IPS-NIHi7 (cell line): ENCODE measurements at regions not wholly inside any gene's neighbourhood (a gene's known extent, or its start where the extent isn't known, plus 50 kb on each side); places are given as distances from the start of the nearest gene placed in this dataset.
A peak's percentile ranks its signal among the peaks of the same experiment; 100 is the strongest.

Experiments used
- DNase-seq: peaks from one replicate; pipeline ENCODE4 v3.0.0; 2012; ENCODE audit warnings: mixed read lengths; ENCODE audit errors: extremely low spot score

DNA sequence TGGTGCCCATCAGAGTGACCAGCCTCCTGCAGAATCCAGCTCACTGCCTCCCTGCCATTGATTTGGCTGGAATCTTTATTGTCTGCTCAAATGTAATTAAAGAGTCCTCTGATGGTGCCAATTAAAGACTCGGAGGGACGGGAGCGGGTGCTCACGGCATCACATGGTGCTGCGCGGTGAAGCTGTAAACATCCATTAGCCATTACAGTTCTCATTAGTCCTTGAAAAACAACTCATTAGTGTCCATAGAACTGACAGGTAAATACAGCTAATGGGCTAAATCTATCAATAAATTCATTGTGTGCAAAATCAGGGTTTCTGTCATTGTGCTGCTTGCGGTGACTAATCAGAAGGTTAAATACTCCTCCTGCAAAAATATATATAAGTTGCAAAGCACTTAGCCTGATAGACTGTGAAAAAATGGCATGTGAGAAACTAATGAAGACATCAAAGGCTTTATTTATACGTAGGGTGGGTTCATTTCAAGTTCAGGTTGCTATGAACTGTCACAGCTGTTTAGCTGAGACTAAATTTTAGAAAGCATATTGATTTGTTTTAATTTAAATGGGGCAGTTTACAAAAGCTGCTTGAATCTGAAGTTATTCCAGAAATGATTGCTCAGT is 289.8 kb upstream of the POU3F1 start:
- DNase-seq, result no peak

GRCh38 chr1:38334930-38335592 is 288.5 kb upstream of the POU3F1 start:
- no peak for DNase-seq

DNA sequence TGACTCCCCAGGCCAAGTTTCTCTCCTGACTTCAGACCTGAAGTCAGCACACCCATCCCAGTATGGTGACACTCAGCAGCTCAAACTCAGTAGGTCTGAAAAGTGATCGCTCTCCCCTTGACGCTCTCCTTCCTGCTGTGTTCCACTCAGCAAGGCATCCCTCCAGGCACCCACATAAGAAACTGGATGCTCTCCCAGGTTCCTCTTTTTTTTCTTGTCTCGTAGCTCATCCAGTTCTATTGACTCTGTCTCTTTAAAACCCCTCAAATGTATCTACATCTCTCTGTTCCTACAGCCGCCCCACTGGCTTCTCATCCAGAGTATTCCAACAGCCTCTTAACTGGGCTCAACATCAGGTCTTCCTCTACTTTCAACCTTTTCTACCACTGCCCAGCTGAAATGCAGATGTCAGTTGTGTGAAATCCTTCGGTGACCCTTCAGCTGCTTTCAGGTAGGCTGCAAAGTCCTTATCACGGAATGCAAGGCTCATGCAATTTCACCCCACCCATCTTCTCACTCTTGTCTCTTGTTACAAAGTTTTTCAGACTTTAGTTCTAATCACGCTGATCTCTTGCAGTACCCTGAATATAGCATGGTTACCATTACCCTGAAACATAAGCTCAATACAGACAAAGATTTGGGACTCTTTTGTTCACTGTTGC is 286.2 kb upstream of the POU3F1 start:
- no peak for DNase-seq

DNA sequence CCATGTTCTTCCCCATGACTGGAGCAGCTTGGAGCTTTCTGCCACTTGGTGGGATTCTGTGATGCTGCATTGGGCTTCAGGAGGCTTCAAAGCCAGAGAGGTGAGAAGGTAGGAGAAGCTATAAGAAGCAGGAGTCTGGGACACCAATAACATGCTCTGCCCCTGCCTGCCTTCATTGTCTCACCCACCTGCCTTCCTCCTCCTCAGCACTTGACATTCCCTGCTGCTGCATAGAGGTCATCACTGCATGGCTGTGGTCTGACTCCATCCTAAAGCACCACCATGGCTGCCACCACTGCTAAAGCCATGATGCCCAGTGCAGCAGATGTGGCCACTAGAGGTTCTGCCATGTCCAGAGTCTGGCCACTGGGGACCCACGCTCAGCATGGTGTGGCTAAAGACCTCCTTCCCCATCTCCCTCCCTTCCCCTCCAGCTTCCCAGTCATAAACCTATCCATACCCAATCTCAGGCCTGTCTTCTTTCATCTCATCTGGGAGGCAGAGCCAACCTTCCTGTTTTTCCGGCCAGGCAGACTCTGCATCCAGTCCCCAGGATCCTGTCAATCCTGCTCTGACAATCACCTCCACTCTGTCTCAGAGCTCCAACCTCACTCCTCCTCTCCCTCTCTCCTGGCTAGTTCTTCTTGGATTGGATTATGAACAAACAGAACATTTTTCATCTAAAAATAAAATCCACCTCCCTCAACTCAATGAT is 285.1 kb upstream of the POU3F1 start:
- no peak for DNase-seq

DNA sequence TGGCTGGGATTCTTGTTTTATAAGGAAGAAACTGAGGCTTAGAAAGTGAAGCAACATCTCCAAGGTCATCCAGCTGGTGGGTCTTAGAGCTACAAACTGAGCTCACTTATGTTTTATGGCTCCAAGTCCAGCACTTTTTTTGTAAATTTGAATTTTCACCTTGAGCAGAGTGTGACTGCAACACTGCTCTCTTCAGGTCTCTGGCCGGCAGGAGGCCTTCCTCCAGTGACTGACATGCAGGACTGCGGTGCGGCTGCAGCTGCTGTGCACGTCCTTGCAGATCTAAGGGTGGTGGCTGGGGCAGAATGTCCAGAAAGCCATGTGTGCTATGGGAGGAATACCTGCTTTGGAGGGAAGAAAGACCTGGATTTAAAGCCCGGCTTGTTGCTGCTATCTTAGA is 284.2 kb upstream of the POU3F1 start:
- no peak for DNase-seq

DNA sequence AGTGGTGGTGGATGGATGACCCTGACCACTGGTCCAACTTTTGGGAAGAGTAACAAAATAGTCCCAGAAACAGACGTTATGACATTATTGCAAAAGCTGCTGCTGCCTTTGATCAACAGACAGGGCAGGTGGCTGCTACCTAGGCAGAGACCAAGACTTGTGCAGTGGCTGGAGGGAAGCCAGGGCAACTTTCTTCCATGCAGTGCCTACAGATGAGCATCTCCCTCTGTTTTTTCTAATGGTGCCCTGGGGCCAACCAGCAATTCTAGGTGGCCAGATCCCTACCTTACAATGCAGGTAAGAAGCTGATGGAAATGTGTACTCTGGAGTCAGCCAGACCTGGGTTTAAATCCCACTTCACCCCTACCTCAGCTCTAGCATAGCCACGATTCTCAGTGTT is 283.1 kb upstream of the POU3F1 start:
- peak; percentile 7 for DNase-seq

DNA sequence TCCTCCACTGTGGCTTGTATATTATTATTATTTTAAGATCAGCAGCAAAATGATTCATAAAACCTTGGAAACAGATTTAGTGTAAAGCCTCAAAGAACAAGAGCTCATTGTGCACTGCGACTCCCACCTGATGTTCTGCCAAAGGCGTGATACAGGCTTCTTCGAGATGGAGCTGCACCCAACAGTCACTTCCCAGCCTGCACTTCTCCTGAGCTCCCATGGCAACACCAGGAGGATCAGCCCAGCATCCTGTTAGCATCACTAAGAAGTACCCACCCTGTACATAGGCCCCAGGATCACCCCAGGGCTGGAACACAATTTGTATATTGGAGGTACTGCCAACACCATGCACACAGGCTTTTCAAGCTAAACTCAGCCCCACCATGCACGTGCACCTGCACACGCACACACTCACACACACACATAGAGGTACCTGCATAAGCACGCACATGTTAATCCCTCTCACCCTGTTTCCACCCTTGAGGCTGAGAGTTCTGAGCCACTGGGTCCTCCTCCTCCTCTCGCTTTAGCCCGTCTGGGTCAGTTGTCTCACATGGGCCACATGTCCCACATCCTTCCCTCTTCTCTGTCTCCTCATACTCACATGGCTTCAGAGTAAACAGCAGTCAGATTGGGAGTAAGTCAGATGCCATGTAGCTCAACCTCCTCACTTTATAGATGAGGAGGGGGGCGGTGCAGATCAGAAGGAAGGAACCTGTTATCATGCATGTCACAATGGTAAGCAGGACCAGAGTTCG is 281.9 kb upstream of the POU3F1 start:
- DNase-seq, result no peak

DNA sequence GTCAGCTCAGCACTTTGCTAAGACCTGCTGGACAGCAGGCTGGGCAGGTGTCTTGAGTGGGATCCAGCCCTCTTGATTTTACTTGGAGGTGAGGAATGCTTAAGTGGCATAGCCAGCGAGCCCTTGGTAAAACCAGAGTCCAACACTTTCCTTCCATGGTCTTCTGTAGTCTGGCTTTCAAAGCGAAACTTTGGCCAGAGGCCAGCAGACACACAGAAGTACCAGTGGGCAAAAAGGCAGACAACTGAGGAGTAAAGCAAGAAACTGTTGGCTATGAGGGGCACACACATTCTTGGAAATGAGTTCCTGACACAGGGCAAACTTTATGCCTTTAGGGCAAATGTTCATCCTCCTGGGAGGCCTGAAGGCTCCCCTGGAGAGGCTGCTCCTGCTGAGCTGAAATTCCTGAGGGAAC is 281.0 kb upstream of the POU3F1 start:
- DNase-seq, result no peak

GRCh38 chr1:38326856-38327255 is 280.3 kb upstream of the POU3F1 start:
- DNase-seq, result no peak

DNA sequence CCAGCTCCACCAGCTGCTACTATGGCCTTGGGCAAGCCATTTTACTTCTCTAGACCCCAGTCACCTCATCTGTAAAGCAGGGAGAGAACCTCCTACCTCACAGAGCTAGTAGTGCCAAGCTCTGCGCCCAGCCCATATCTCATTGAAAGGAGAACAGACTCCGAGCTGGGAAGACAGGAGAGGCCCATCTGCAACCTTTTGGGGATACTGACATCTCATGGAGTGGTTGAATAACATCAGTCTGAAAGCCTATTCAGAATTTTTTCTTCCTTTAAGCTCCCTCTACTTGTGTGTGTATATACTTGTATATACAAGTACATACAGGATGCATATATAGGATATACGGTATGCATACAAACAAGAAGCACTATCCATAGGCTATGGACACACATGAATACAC is 279.5 kb upstream of the POU3F1 start:
- no peak for DNase-seq

DNA sequence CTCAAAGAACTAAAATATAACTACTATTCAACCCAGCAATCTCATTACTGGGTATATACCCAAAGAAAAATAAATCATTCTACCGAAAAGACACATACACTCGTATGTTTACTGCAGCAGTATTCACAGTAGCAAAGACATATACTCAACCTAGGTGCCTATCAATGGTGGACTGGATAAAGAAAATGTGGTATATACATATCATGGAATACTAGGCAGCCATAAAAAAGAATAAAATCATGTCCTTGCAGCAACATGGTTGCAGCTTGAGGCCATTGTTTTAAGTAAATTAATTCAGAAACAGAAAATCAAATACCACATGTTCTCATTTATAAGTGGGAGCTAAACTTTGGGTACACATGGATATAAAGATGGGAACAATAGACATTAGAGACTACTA is 266.2 kb upstream of the POU3F1 start:
- DNase-seq, result no peak

- DNase-seq, result no peak
These were observed 263.5 kb upstream of the POU3F1 start for GRCh38 chr1:38310079-38310478.

DNA sequence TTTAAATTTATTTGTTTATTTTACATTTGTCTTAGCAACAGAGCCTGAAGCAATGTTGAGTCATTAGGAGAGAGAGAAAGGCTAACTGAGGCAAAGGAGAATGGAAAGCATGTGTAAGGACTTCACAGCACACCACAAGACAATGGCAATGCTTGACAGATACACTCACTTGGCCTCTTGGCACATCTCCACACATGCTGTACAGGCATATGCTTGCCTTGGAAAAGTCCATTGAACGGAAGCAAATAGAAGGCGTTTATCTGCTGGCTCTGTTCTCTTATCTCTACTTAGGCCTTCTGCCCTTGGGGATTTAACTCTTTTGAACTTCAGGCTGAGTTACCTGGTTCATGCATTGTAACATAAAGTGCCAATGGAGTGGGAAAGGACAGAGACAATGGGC is 262.2 kb upstream of the POU3F1 start:
- no peak for DNase-seq

DNA sequence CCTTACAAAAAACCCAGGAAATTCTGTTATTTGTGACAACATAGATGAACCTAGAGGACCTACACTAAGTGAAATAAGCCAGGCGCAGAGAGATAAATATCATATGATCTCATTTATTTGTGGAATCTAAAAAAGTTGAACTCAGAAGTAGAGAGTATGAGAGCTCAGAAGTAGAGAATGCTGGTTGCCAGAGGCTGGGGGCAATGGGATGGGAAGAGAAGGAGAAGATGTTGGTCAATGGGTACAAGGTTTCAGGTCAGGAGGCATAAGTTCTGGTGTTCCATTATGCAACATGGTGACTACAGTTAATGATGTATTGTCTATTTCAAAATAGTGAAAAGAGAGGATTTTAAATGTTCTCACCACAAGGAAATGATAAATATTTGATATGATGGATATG is 259.1 kb upstream of the POU3F1 start:
- DNase-seq, result no peak

DNA sequence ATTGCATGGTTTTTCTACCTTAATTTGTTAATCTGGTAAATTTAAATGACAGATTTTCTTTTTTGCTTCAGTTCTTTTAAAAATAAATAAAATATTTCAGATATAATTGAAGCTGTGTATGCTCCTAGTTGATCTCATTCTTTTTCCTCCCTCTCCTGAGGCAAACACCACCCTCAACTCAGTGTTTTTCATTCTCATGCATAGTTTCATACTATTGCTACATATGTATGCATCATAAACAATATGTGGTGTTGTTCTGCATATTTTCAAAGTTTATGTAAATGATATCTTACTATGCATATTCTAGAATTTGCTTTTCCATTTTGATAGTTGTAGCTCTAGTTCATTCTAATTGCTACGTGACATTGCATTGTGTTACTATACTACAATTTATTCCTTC is 257.2 kb upstream of the POU3F1 start:
- DNase-seq, result no peak

DNA sequence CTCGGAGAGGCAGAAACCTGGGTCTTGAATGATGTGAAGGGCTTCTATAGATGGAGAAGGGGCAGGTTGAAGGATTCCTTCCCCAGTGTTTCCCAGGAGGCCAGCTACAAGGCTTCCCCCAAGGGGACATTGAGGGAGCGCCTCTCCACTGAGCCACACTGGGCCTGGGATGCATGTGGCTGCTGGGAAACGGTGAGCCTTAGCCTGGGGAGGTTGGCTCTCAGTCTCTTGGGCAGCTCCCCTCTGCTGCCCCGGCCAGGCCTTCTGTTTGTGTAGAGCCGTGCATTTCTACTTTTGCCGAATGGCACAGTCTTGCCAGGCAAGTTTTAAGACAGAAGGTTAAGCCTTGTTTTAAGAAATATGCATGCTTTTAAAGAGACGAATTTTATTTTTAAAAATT is 254.4 kb upstream of the POU3F1 start:
- DNase-seq, result no peak

- DNase-seq, result no peak
These were observed 254.0 kb upstream of the POU3F1 start for GRCh38 chr1:38300616-38301015.

DNA sequence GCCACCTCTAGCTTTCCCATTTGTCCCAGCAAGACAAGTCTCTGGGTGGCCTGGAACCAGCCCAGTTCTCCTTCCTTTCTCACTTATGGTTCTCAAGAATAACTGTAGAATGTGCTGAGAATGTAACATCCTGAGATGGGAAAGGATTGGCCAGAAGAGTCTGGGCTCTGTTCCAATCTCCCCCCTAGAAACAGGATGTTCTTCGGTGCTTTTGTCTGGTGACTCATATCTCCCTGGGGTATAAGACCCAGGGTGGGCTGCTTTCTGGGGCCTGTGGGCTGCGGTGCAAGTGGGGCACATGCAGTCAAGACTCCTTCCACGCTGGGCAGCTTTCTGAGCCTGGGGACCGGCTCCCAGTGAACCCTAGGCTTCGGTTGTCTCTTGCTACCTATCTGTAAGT is 251.2 kb upstream of the POU3F1 start:
- DNase-seq, result no peak

- no peak for DNase-seq
These were observed 250.7 kb upstream of the POU3F1 start for GRCh38 chr1:38297246-38297645.

- no peak for DNase-seq
These were observed 249.5 kb upstream of the POU3F1 start for GRCh38 chr1:38296047-38296446.

DNA sequence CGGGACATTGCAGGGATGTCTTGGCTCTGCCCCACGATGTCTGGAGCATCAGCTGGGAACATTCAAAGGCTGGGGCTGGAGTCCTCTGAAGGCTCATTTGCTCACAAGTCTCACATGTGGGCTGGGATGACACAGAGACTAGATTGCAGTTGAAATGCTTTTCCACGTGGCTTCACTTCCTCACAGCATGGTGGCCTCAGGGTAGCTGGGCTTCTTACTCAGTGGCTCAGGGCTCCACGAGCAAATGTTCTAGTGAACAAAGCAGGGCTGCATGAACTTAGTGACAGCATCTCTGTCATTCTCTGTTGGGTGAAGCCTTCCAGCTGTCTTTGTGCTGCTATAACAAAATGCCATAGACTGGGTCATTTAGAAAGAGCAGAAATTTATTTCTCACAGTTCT is 247.0 kb upstream of the POU3F1 start:
- no peak for DNase-seq

GRCh38 chr1:38292969-38293368 is 246.4 kb upstream of the POU3F1 start:
- DNase-seq, result no peak
